GM12878 (cell line): ENCODE measurements at regions not wholly inside any gene's neighbourhood (a gene's known extent, or its start where the extent isn't known, plus 50 kb on each side); places are given as distances from the start of the nearest gene placed in this dataset.

Experiments
- NR2C1 ChIP-seq: fragments of 450-650 bp; IDR thresholded peaks from 2 replicates; pipeline ENCODE4 v1.6.1; 2017; ENCODE audit warnings: antibody characterized with exemption, mild to moderate bottlenecking, moderate library complexity
- NR2F1 ChIP-seq: fragments of 450-650 bp; conservative IDR thresholded peaks from 2 replicates; pipeline ENCODE4 v1.6.1; 2017; ENCODE audit warnings: mild to moderate bottlenecking

DNA sequence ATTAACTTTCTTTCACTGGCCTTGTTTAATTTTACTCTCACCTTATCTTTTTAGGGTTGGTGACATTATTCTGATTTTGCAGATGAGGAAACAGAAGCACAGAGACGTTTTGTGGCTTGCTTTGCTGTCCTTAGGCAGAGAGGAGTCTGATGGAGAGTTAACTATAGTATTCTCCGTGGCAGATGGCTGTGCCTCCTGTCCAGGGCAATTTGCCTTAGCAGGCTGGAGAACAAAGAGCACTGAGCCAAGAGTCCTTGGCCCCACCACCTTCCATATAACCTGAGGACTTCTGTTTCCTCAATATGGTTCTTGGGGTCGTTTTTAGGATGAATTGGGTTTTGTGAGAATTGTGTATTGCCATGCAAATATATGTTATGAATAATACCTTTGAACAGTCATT is 71.4 kb upstream of the BACH2 start:
- TF ChIP-seq NR2C1 (no peak), NR2F1 (no peak)
